HFF-Myc (cell line): ENCODE measurements at regions not wholly inside any gene's neighbourhood (a gene's known extent, or its start where the extent isn't known, plus 50 kb on each side); places are given as distances from the start of the nearest gene placed in this dataset.

Experiments
- DNase-seq: peaks from one replicate; pipeline ENCODE4 v3.0.0-alpha.2; 2011; ENCODE audit warnings: low read depth; ENCODE audit errors: extremely low read depth
- H3K4me3 ChIP-seq: replicated peaks from 2 replicates; pipeline ENCODE4 v1.5.1; 2011; ENCODE audit warnings: low read depth, mild to moderate bottlenecking, control low read depth, low read length
- TF ChIP-seq, protein P1 (sequence below): IDR thresholded peaks from 2 replicates; pipeline ENCODE4 v1.5.1; 2012; ENCODE audit warnings: mild to moderate bottlenecking, low read depth, low read length, control low read depth; ENCODE audit errors: missing control alignments

DNA sequence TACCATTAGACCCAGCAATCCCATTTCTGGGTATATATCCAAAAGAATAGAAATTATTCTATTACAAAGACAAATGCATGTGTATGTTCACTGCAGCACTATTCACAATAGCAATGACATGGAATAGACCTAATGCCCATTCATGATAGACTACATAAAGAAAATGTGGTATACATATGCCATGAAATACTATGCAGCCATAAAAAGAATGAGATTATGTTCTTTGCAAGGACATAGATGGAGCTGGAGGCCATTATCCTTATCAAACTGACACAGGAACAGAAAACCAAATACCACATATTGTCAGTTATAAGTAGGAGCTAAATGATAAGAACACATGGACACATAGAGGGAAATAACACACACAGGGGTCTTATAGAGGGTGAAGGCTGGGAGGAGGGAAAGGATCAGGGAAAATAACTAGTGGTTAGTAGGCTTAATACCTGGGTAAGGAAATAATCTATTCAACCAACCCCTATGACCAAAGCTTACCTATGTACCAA lies 366.8 kb downstream of the EDEM1 start:
- no peak for DNase-seq
- no peak overlapping the region for H3K4me3 ChIP-seq
- TF ChIP-seq, protein P1, sequence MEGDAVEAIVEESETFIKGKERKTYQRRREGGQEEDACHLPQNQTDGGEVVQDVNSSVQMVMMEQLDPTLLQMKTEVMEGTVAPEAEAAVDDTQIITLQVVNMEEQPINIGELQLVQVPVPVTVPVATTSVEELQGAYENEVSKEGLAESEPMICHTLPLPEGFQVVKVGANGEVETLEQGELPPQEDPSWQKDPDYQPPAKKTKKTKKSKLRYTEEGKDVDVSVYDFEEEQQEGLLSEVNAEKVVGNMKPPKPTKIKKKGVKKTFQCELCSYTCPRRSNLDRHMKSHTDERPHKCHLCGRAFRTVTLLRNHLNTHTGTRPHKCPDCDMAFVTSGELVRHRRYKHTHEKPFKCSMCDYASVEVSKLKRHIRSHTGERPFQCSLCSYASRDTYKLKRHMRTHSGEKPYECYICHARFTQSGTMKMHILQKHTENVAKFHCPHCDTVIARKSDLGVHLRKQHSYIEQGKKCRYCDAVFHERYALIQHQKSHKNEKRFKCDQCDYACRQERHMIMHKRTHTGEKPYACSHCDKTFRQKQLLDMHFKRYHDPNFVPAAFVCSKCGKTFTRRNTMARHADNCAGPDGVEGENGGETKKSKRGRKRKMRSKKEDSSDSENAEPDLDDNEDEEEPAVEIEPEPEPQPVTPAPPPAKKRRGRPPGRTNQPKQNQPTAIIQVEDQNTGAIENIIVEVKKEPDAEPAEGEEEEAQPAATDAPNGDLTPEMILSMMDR = no peak

DNA sequence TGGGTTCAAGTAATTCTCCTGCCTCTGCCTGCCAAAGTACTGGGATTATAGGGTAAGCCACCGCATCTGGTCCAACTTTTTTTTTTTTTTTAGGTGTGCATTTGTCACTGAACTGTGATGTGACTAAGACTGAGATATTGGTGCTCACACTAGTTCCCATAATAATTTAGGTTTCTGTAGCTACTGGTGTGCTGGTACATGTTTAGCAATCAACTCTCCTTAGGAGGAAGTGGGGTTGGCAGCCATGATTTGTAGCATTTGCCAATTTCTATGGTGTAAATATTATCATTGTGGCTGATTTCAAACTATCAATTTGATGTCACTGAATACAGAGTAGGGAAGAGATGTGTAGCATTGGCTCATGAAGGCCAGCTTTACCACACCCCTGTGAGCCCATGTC lies 372.7 kb downstream of the EDEM1 start:
- TF ChIP-seq, protein P1 = no peak
- no peak overlapping the region for H3K4me3 ChIP-seq
- DNase-seq = no peak

DNA sequence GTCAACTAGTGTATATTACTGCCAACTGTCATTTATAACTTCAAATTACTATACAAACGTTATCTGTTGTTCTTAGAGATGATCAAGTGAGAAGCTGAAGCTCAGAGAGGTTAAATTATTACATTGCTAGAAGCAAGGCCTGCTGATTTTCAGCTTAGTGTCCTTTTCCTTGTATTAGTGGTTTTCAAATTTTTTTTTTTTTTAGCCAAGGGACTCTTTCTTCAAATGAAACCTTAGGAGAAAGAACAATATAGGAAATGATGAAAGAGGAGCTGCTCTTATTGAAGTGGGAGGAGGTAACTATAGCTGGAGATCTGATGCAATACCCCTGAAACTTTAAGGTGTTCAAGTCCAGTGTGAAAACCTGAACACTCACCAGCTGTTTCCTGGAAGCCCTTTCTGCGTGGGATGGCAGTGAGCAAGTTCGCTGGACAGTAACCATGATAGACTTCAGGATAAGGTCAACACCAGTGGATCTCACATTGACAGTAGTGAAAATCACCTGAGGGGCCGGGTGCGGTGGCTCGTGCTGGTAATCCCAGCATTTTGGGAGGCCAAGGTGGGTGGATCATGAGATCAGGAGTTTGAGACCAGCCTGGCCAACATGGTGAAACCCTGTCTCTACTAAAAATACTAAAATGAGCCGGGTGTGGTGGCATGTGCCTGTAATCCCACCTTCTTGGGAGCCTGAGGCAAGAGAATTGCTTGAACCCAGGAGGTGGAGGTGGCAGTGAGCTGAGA lies 376.2 kb downstream of the EDEM1 start:
- no peak for DNase-seq
- TF ChIP-seq, protein P1 = no peak
- H3K4me3 ChIP-seq = no peak overlapping the region

DNA sequence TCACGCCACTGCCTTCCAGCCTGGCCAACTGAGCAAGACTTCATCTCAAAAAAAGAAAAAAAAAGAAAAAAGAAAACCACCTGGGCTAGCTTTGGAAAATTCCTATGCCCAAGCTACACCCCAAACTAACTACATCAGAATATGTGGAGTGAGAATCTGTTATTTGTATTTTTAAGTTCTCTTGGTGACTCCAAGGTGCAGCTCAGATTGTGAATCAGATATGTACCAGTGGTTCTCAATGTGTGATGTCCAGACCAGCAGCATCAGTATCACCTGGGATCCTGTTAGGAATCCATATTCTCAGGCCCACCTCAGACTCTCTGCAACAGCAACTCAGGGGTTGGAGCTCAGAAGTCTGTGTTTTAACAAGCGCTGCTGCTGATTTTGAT lies 376.8 kb downstream of the EDEM1 start:
- TF ChIP-seq, protein P1 = no peak

DNA sequence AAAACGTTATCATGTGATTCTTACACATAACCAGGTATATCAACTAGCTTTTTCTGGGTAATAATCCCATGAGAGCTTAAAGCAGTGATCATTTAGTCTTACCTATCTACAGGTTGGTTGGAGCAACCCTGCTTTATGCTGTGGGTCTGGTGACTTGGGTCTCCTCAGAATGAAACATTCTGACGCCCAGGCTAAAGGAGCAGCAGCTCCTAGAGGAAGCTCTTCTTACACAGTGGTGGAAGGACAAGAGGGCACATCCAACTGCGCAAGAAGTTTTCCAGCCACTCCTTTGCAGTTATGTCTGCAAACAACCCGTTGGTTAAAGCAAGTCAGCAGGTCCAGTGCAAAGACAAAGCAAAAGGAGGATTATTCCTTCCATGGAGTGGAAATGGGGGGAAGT lies 377.5 kb downstream of the EDEM1 start:
- DNase-seq = no peak
- TF ChIP-seq, protein P1 = no peak
- H3K4me3 ChIP-seq = no peak overlapping the region

More for the DNA sequence above, 376.8 kb downstream of the EDEM1 start:
- H3K4me3 ChIP-seq = no peak overlapping the region
- no peak for DNase-seq

DNA sequence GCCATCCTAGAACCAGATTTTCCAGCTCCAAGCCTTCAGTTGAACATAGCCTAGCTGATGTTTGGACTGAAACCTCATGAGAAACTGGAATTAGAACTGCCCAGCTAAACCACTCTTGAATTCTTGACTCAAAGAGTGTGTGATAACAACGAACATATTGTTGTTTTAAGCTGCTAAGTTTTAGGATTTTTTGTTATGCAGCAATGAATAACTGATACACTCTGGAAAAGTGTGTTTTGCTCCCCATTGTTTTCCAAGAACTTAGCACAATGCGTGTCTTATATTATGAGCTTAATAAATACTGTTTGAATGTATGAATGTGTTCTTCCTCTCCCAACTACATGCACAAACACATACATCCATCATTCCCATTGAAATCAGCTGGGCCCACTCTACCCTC lies 379.6 kb downstream of the EDEM1 start:
- no peak overlapping the region for H3K4me3 ChIP-seq
- TF ChIP-seq, protein P1 = no peak
- DNase-seq = no peak
